ENCODE measurements at regions not wholly inside any gene's neighbourhood (a gene's known extent, or its start where the extent isn't known, plus 50 kb on each side); places are given as distances from the start of the nearest gene placed in this dataset.

DNA sequence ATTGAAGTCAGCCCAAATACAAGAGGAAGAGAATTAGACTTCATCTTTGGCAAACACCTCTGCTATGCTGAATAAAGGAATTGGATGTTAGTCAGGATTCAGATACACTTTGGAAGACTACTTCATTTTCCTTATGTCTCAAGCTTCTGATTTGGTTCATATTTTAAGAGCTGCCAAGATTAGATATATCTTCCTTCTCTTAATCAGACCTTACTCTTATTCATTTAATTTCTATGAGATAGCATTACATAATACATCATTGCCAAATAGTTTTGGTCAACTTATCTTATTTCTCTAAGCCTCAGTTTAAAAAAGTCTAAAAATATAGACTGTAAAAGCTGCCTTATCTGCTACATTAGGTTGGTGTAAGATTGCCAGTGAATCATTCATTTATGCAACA is 330.6 kb upstream of the NAV3 start:
- Histone ChIP-seq H3K4me1 (ENCODE audit: control insufficient read depth in 1 of 2, low read depth in 2 of 2) (no peaks in the 10 kb centered on the region), H3K4me3 (no peak overlapping the region), H3K9me3 (no peaks in the 10 kb centered on the region), H3K36me3 (no peaks in the 10 kb centered on the region), H3K27ac (no peak overlapping the region), H3K27me3 (replicated peaks; ENCODE audit: insufficient read depth) (no peaks in the 10 kb centered on the region)
- TF ChIP-seq CTCF (IDR thresholded peaks at IDR 0.05): no peak
- ATAC-seq (ENCODE audit: insufficient number of reproducible peaks, low FRiP score, low read depth): no peak
- no peak for DNase-seq (ENCODE audit: low spot score)

DNA sequence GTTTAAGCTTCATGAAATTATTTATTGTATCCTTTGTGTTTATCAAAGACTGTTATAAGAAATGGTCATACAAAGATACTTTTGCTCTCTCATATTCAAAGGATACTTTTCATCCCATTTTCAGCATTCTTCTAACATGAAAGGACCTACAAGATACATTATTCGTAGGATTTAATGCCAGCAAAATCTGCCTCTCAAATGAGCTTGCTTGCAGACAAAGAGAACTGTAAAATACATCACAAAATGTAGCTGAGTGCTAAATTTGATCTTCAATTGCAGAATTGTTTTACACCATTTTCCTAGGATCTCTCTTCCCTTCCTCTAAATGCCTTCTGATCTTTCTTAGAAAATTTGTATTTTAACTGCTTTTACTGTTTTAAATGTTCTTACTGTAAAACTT is 333.0 kb upstream of the NAV3 start:
- Histone ChIP-seq H3K27ac (no peak overlapping the region), H3K9me3 (no peaks in the 10 kb centered on the region), H3K4me1 (ENCODE audit: control insufficient read depth in 1 of 2, low read depth in 2 of 2) (no peaks in the 10 kb centered on the region), H3K27me3 (replicated peaks; ENCODE audit: insufficient read depth) (no peaks in the 10 kb centered on the region), H3K4me3 (no peak overlapping the region), H3K36me3 (no peaks in the 10 kb centered on the region)
- TF ChIP-seq CTCF (IDR thresholded peaks at IDR 0.05): no peak
- ATAC-seq (ENCODE audit: insufficient number of reproducible peaks, low FRiP score, low read depth): no peak
- no peak for DNase-seq (ENCODE audit: low spot score)

DNA sequence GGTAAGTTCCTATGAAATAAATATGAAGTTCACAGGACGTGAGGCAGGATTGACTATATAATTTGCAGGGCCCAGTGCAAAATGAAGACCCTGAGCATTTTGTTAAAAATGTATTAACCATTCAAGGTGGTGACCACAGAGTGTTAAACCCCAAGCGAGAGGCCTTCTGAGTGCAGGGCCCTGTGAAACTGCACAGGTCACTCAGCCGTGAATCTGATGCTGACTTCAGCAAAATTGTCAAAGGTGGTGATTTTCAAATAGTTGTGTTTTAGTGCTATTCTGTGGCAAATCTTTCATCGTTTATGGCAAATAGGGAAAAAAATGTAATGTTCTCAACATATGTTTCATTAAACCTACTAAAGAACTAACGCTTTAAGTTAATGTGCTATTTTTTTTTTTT is 334.0 kb upstream of the NAV3 start:
- no peaks in the 10 kb centered on the region for H3K9me3 ChIP-seq
- DNase-seq (ENCODE audit: low spot score): no peak
- no peak for ATAC-seq (ENCODE audit: insufficient number of reproducible peaks, low FRiP score, low read depth)
- H3K4me1 ChIP-seq (ENCODE audit: control insufficient read depth in 1 of 2, low read depth in 2 of 2): no peaks in the 10 kb centered on the region
- H3K4me3 ChIP-seq: no peak overlapping the region
- H3K27ac ChIP-seq: no peak overlapping the region
- no peaks in the 10 kb centered on the region for H3K36me3 ChIP-seq
- H3K27me3 ChIP-seq (replicated peaks; ENCODE audit: insufficient read depth): no peaks in the 10 kb centered on the region
- no peak for TF ChIP-seq CTCF (IDR thresholded peaks at IDR 0.05)

DNA sequence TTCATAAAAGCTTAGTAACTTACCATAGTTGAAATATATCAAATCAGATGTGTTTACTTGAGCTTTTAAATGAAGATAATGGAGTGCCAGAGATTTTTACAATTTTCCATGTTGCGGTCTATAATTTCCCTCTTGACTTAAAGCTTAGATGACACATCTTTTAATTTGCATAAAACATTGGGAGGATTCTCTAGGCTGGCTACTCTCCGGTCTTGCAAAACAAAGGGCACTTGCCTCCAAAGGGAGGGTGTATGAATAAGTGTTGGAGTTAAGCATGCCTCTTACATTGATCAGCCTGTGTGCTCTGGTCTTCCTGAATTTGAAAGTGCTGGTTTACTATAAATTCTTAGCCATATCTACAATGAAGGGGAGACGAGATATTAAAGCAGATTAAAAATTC is 336.4 kb upstream of the NAV3 start:
- ATAC-seq (ENCODE audit: insufficient number of reproducible peaks, low FRiP score, low read depth) (no peak), DNase-seq (ENCODE audit: low spot score) (no peak)
- TF ChIP-seq CTCF (IDR thresholded peaks at IDR 0.05): no peak
- H3K36me3 ChIP-seq: no peaks in the 10 kb centered on the region
- no peak overlapping the region for H3K27ac ChIP-seq
- H3K9me3 ChIP-seq: no peaks in the 10 kb centered on the region
- no peaks in the 10 kb centered on the region for H3K4me1 ChIP-seq (ENCODE audit: control insufficient read depth in 1 of 2, low read depth in 2 of 2)
- no peak overlapping the region for H3K4me3 ChIP-seq
- no peaks in the 10 kb centered on the region for H3K27me3 ChIP-seq (replicated peaks; ENCODE audit: insufficient read depth)

DNA sequence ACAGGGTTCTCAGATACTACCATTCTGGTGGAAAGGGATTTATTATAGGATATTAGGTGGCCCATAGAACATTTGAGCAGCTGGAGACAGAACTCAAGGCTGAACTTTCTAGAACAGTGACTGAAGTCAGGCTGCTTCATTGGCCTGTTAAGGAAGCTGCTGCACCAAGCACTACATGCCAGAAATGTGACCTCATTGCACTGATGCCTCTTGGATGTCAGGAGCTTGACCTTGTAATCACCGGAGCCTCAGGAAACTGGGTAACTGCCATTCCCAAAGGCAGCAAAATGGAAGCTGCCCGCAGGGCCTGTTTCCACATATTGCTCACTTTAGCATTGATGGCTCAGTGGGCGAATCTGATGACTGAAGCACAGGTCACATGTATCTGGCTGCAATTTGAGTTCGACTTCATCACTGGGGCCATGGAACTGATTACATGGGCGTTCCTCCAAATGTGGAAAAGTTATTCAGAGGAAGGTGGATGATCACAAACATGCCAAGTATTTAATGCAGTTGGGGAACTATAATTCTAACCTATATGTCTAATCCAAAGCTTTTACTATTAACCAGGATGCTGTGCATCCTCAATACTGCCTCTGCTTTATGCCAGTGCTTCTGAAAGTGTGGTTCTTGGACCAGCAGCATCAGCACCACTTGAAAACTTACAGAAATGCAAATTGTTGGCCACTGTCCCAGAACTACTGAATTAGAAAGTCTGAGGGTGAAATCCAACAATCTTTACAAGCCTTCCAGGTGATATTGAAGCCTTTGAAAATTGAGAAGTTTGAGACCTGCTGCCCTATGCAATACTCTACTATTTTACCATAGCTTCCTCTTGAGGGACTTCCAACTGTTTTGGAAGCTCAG is 337.2 kb upstream of the NAV3 start:
- H3K27ac ChIP-seq: no peak overlapping the region
- H3K27me3 ChIP-seq (replicated peaks; ENCODE audit: insufficient read depth): no peaks in the 10 kb centered on the region
- no peak for ATAC-seq (ENCODE audit: insufficient number of reproducible peaks, low FRiP score, low read depth)
- no peaks in the 10 kb centered on the region for H3K9me3 ChIP-seq
- no peak for DNase-seq (ENCODE audit: low spot score)
- no peak for TF ChIP-seq CTCF (IDR thresholded peaks at IDR 0.05)
- no peaks in the 10 kb centered on the region for H3K4me1 ChIP-seq (ENCODE audit: control insufficient read depth in 1 of 2, low read depth in 2 of 2)
- no peaks in the 10 kb centered on the region for H3K36me3 ChIP-seq
- no peak overlapping the region for H3K4me3 ChIP-seq
